Activated CD8-positive, alpha-beta T cell treated with anti-CD3 and anti-CD28 coated beads for 36 hours (primary cell): ENCODE measurements at regions not wholly inside any gene's neighbourhood (a gene's known extent, or its start where the extent isn't known, plus 50 kb on each side); places are given as distances from the start of the nearest gene placed in this dataset.

Source experiments
- ATAC-seq: fragments of 200-7000 bp; cut with Tn5 transposase; one replicate; pipeline ENCODE4 v1.10.0; 2021; ENCODE audit warnings: mild to moderate bottlenecking, moderate library complexity
- CTCF ChIA-PET: fragments of 350-600 bp; sonication (Branson Sonifier 250); formaldehyde crosslinking; loops from one replicate; lab custom pipeline; 2021; ENCODE audit warnings: antibody characterized with exemption; lab: Charles Lee
- POLR2A ChIA-PET: fragments of 350-600 bp; sonication (Branson Sonifier 250); formaldehyde crosslinking; loops from one replicate; lab custom pipeline; 2021; ENCODE audit warnings: antibody characterized with exemption; lab: Charles Lee
- DNase-seq: peaks from one replicate; pipeline ENCODE4 v3.0.0-alpha.2; 2020
- H3K27ac Mint-ChIP-seq: one replicate; pipeline ENCODE4 v1.8.0; 2021; ENCODE audit warnings: mild to moderate bottlenecking, mixed read lengths
- H3K27me3 Mint-ChIP-seq: one replicate; pipeline ENCODE4 v1.8.0; 2021; ENCODE audit warnings: mixed read lengths
- H3K36me3 Mint-ChIP-seq: one replicate; pipeline ENCODE4 v1.8.0; 2021; ENCODE audit warnings: low read depth, mixed read lengths
- H3K4me1 Mint-ChIP-seq: one replicate; pipeline ENCODE4 v1.8.0; 2021; ENCODE audit warnings: low read depth, mixed read lengths
- H3K4me3 Mint-ChIP-seq: one replicate; pipeline ENCODE4 v1.8.0; 2021; ENCODE audit warnings: mild to moderate bottlenecking, moderate library complexity, mixed read lengths
- H3K9me3 Mint-ChIP-seq: one replicate; pipeline ENCODE4 v1.8.0; 2021; ENCODE audit warnings: mixed read lengths
- intact Hi-C: fragments of 100-400 bp; cut with micrococcal nuclease; formaldehyde crosslinking; loops from one replicate; pipeline ENCODE4 v1.10.0; 2022
- TF ChIP-seq, protein P1 (sequence below): fragments of 200-600 bp; IDR thresholded peaks from one replicate; pipeline ENCODE4 v1.8.0; 2022; ENCODE audit warnings: antibody characterized with exemption, mild to moderate bottlenecking

DNA sequence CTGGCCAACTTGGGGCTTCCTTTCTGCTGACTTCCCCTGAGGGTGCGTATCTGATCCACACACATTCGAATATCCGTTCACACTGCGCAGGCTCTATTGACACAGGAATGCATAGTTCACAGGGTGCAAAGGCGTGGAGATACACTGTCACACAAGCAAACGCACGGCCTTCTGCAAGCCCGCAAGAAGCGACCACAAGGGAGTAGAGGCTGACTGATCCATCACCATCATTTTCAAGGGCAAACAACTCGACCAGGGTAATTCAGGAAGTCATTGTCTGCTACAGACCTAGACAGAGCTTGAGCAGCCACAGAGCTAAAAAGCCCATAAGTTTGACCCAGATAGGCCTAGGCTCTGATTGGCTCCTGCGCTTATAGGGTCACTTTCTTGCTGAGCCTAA lies 392.3 kb downstream of the MN1 start:
- Mint-ChIP-seq H3K27ac (no peak overlapping the region), H3K27me3 (peaks cover 2% of the 10 kb centered on the region), H3K9me3 (no peaks in the 10 kb centered on the region), H3K4me3 (no peak overlapping the region), H3K36me3 (no peaks in the 10 kb centered on the region), H3K4me1 (no peaks in the 10 kb centered on the region)
- ChIA-PET POLR2A (no interaction called here), CTCF (no interaction called here)
- intact Hi-C loops, result no loop called here
- DNase-seq (no peak), ATAC-seq (no peak)
- TF ChIP-seq, protein P1, sequence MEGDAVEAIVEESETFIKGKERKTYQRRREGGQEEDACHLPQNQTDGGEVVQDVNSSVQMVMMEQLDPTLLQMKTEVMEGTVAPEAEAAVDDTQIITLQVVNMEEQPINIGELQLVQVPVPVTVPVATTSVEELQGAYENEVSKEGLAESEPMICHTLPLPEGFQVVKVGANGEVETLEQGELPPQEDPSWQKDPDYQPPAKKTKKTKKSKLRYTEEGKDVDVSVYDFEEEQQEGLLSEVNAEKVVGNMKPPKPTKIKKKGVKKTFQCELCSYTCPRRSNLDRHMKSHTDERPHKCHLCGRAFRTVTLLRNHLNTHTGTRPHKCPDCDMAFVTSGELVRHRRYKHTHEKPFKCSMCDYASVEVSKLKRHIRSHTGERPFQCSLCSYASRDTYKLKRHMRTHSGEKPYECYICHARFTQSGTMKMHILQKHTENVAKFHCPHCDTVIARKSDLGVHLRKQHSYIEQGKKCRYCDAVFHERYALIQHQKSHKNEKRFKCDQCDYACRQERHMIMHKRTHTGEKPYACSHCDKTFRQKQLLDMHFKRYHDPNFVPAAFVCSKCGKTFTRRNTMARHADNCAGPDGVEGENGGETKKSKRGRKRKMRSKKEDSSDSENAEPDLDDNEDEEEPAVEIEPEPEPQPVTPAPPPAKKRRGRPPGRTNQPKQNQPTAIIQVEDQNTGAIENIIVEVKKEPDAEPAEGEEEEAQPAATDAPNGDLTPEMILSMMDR, result no peak

DNA sequence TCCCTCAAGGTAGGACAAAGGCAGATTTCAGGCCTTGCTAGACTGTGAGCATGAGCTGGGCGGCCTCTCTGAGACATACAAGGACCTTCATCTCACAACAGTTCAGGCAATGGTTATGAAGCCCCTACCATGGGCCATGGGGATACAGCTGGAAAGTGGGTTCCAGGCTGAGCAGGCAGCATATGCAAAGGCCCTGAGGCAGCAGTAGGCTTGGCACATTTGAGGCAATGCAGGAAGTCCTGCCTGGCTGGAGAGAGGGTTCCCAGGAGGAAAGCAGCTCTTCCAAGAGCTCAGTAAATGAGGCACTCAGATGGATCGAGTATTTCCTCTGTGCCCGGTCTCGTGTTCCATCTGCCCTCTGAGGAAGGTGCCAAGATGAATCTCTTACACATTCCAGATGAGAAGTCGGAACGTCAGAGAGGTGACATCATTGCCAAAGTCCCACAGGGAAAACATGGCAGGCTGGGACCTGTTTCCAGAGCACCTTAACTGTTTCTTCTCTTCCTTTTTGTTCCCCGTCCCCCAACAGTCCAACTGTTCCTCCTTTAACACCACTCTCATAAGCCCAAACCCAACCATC lies 388.6 kb downstream of the MN1 start:
- TF ChIP-seq, protein P1, result no peak

DNA sequence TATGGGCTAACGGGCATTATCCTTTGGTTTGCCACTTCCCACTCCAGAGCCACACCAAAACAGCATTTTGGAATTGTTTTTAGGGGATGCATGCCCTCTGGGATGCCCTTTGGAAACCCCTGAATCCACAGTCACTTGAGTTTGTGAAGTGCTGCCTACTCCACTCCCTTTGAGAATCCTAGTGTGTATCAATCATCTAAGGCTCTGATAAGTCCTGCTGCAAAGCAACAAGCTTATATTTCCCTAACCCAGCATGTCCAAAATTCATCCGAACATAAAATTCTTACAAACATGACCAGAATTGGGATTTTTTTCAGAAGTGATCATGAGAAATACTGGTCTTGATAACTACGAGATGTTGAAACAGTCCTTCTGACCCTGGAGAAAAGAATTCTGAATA lies 387.9 kb downstream of the MN1 start:
- DNase-seq (no peak), ATAC-seq (no peak)
- Mint-ChIP-seq H3K27ac (no peak overlapping the region), H3K36me3 (no peaks in the 10 kb centered on the region), H3K4me1 (no peaks in the 10 kb centered on the region), H3K27me3 (peaks cover 9% of the 10 kb centered on the region), H3K9me3 (no peaks in the 10 kb centered on the region), H3K4me3 (no peak overlapping the region)
- TF ChIP-seq, protein P1, result no peak
- intact Hi-C loops, result no loop called here
- CTCF ChIA-PET, result no interaction called here
- POLR2A ChIA-PET, result no interaction called here

More for the DNA sequence above, 388.6 kb downstream of the MN1 start:
- Mint-ChIP-seq H3K4me1 (no peaks in the 10 kb centered on the region), H3K4me3 (no peak overlapping the region), H3K27ac (no peak overlapping the region), H3K27me3 (peaks cover 9% of the 10 kb centered on the region), H3K9me3 (no peaks in the 10 kb centered on the region), H3K36me3 (no peaks in the 10 kb centered on the region)
- DNase-seq, result no peak
- ChIA-PET CTCF (no interaction called here), POLR2A (no interaction called here)
- intact Hi-C loops, result no loop called here
- ATAC-seq, result no peak

DNA sequence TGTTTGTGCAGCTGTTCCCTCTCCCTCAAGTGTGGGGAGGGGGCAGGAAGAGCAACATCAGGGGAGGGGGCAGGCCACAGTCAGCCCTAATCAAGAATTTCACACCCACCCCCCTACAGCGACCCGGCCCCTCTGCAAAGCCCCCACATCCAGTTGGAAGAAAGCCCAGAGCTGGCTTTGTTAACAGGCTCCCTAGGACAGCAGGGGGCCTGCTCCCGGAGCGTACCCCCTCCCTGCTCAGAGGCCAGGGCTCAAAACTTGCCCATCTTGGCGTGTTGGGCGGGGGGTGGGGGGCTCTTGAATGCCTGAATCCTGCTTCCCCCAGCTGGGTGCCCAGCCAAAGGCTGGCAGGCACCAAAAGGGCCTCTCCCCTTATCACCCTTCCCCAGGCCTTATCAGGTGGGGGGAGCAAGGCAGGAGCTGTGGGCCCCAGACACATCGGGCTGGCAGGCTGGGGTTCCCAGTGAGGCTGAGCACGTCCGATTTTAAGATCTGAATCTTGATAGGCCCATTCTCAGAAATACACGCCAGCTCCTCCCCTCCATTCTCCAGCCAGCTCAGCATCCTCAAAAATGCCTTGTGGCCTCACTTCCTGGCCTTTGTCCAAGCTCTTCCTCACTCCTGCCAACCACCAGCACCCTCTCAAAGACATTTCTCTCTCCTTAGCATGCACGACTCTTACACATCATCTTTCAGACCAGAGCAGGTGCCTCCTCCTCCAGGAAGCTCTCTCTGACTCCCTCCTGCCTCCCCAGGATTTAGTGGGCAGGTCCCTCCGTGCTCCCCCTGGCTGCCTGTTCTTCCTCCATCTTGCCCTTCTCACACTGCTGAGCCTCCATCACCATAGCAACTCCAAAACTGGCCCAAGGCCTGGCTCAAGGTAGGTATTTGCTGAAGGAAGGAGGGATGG lies 384.8 kb downstream of the MN1 start:
- no peak for ATAC-seq
- CTCF ChIA-PET, result no interaction called here

More for the DNA sequence above, 384.8 kb downstream of the MN1 start:
- POLR2A ChIA-PET, result interaction anchor here (0.7 kb wide), 1 partner anchor 54 kb away, joined by 3 read pairs; no protein-coding TSS in a partner anchor
- Mint-ChIP-seq H3K27me3 (peaks cover 19% of the 10 kb centered on the region), H3K4me1 (no peaks in the 10 kb centered on the region), H3K4me3 (no peak overlapping the region), H3K27ac (no peak overlapping the region), H3K9me3 (no peaks in the 10 kb centered on the region), H3K36me3 (no peaks in the 10 kb centered on the region)
- no peak for DNase-seq
- intact Hi-C loops, result no loop called here
- TF ChIP-seq, protein P1, result no peak
